ENCODE measurements at regions not wholly inside any gene's neighbourhood (a gene's known extent, or its start where the extent isn't known, plus 50 kb on each side); places are given as distances from the start of the nearest gene placed in this dataset.

- FAIRE-seq (no peak), DNase-seq (ENCODE audit: insufficient read length, low spot score) (no peak)
- no peak for TF ChIP-seq TAF1 (IDR thresholded peaks at IDR 0.05; ENCODE audit: low read depth, low read length)
- TF ChIP-seq PAX5 (IDR thresholded peaks at IDR 0.05; ENCODE audit: insufficient read depth, low read length, severe bottlenecking), result no peak
- no peak for TF ChIP-seq POLR2A (IDR thresholded peaks at IDR 0.05; ENCODE audit: low read depth, low read length)
- TF ChIP-seq SPI1 (IDR thresholded peaks at IDR 0.05; ENCODE audit: low read depth, low read length), result no peak
- no peak for TF ChIP-seq POU2F2 (IDR thresholded peaks at IDR 0.05; ENCODE audit: low read depth, low read length)
- TF ChIP-seq POLR2AphosphoS5 (IDR thresholded peaks at IDR 0.05; ENCODE audit: low read depth, low read length), result no peak
Observed at GRCh38 chr17:74117999-74118421, 85.5 kb upstream of the RPL38 start.

GRCh38 chr17:74118504-74118903 lies 85.0 kb upstream of the RPL38 start:
- FAIRE-seq (no peak), DNase-seq (ENCODE audit: insufficient read length, low spot score) (no peak)
- TF ChIP-seq TAF1 (IDR thresholded peaks at IDR 0.05; ENCODE audit: low read depth, low read length) (no peak), PAX5 (IDR thresholded peaks at IDR 0.05; ENCODE audit: insufficient read depth, low read length, severe bottlenecking) (no peak), SPI1 (IDR thresholded peaks at IDR 0.05; ENCODE audit: low read depth, low read length) (no peak), POLR2A (IDR thresholded peaks at IDR 0.05; ENCODE audit: low read depth, low read length) (no peak), POLR2AphosphoS5 (IDR thresholded peaks at IDR 0.05; ENCODE audit: low read depth, low read length) (no peak), POU2F2 (IDR thresholded peaks at IDR 0.05; ENCODE audit: low read depth, low read length) (no peak)

DNA sequence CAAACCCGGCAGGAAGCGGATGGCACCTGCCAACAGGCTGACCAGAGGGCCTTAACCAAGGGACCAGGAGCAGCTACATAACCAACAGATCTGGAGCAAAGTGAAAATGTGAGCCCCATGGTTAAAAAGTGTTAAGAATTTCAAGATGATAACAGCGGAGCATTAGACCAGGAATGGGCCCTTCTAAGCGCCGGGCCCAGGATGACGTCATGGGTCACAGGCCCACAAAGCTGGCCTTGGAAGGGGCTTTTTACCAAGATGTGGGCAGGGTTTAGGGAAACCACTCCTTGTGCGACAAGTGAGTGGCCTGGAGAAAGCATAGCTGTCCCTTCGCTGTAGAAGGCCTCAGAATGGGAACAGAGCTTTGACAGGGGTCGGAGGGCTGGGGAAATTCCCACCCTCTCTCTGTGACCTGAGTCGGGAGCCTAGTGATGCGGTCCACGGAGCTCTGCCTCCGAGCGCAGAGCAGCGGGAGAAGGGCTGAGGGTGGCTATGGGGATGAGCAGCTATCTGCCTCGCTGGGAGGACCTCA lies 84.4 kb upstream of the RPL38 start:
- TF ChIP-seq POU2F2 (IDR thresholded peaks at IDR 0.05; ENCODE audit: low read depth, low read length), result no peak
- no peak for TF ChIP-seq POLR2AphosphoS5 (IDR thresholded peaks at IDR 0.05; ENCODE audit: low read depth, low read length)
- TF ChIP-seq TAF1 (IDR thresholded peaks at IDR 0.05; ENCODE audit: low read depth, low read length), result no peak
- no peak for TF ChIP-seq POLR2A (IDR thresholded peaks at IDR 0.05; ENCODE audit: low read depth, low read length)
- no peak for TF ChIP-seq SPI1 (IDR thresholded peaks at IDR 0.05; ENCODE audit: low read depth, low read length)
- no peak for TF ChIP-seq PAX5 (IDR thresholded peaks at IDR 0.05; ENCODE audit: insufficient read depth, low read length, severe bottlenecking)
- no peak for FAIRE-seq
- DNase-seq (ENCODE audit: insufficient read length, low spot score), result no peak

DNA sequence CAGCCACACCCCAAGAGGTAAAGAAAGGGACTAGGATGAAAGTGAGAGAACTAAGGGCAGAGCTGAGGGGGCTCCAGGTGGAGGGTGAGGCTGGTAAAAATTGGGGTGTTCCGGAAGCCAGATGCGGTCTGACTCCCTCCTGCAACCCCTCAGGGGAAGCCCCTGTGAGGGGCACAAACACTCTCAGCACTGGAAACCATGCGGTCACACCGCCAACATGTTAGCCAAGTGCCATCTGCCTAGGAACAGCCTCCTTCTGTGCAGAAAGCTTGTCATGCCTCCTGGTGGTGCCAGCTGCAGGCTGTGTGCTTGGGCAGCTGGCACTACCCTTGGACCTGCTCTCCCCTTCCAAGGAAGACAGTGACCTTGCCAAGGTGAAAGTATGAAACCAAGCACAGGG lies 83.5 kb upstream of the RPL38 start:
- no peak for DNase-seq (ENCODE audit: insufficient read length, low spot score)
- TF ChIP-seq PAX5 (IDR thresholded peaks at IDR 0.05; ENCODE audit: insufficient read depth, low read length, severe bottlenecking) (no peak), POLR2AphosphoS5 (IDR thresholded peaks at IDR 0.05; ENCODE audit: low read depth, low read length) (no peak)
- no peak for FAIRE-seq

- DNase-seq (ENCODE audit: insufficient read length, low spot score) (no peak), FAIRE-seq (no peak)
- TF ChIP-seq POLR2AphosphoS5 (IDR thresholded peaks at IDR 0.05; ENCODE audit: low read depth, low read length), result no peak
- no peak for TF ChIP-seq PAX5 (IDR thresholded peaks at IDR 0.05; ENCODE audit: insufficient read depth, low read length, severe bottlenecking)
- no peak for TF ChIP-seq SPI1 (IDR thresholded peaks at IDR 0.05; ENCODE audit: low read depth, low read length)
- TF ChIP-seq POU2F2 (IDR thresholded peaks at IDR 0.05; ENCODE audit: low read depth, low read length), result no peak
- no peak for TF ChIP-seq TAF1 (IDR thresholded peaks at IDR 0.05; ENCODE audit: low read depth, low read length)
- TF ChIP-seq POLR2A (IDR thresholded peaks at IDR 0.05; ENCODE audit: low read depth, low read length), result no peak
Observed at GRCh38 chr17:74123350-74123749, 80.1 kb upstream of the RPL38 start.

DNA sequence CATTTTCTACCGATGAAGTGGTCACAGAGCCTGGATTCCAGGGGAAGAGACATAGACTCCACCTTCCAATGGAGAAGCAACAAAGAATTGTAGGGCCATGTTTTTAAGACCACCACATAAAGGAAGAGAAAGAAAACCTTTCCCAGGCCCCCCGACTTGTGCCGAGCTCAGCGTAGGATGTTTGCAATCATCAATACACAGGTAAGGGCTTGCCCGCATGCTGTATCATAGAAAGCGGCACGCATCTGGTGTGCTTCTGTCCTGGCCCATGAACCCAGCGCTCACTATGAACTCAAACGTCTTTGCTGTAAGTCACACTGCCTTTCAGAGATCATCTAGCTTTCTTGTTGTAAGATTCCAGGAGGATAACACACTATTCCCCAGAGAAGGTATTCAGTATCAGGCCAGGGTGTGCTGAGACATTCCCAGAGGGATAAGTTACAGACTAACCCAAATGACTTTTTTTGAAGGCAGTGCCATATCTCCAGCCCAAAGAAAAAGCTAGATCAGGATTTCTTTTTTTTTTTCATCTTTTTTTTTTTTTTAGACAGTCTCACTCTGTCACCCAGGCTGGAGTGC lies 79.5 kb upstream of the RPL38 start:
- FAIRE-seq, result no peak
- TF ChIP-seq POLR2A (IDR thresholded peaks at IDR 0.05; ENCODE audit: low read depth, low read length) (no peak), POLR2AphosphoS5 (IDR thresholded peaks at IDR 0.05; ENCODE audit: low read depth, low read length) (no peak), POU2F2 (IDR thresholded peaks at IDR 0.05; ENCODE audit: low read depth, low read length) (no peak), PAX5 (IDR thresholded peaks at IDR 0.05; ENCODE audit: insufficient read depth, low read length, severe bottlenecking) (no peak), TAF1 (IDR thresholded peaks at IDR 0.05; ENCODE audit: low read depth, low read length) (no peak), SPI1 (IDR thresholded peaks at IDR 0.05; ENCODE audit: low read depth, low read length) (no peak)
- DNase-seq (ENCODE audit: insufficient read length, low spot score), result no peak

- no peak for FAIRE-seq
- DNase-seq (ENCODE audit: insufficient read length, low spot score), result no peak
- TF ChIP-seq TAF1 (IDR thresholded peaks at IDR 0.05; ENCODE audit: low read depth, low read length) (no peak), POU2F2 (IDR thresholded peaks at IDR 0.05; ENCODE audit: low read depth, low read length) (no peak), POLR2A (IDR thresholded peaks at IDR 0.05; ENCODE audit: low read depth, low read length) (no peak), POLR2AphosphoS5 (IDR thresholded peaks at IDR 0.05; ENCODE audit: low read depth, low read length) (no peak), PAX5 (IDR thresholded peaks at IDR 0.05; ENCODE audit: insufficient read depth, low read length, severe bottlenecking) (no peak)
Observed at GRCh38 chr17:74125156-74125555, 78.3 kb upstream of the RPL38 start.

DNA sequence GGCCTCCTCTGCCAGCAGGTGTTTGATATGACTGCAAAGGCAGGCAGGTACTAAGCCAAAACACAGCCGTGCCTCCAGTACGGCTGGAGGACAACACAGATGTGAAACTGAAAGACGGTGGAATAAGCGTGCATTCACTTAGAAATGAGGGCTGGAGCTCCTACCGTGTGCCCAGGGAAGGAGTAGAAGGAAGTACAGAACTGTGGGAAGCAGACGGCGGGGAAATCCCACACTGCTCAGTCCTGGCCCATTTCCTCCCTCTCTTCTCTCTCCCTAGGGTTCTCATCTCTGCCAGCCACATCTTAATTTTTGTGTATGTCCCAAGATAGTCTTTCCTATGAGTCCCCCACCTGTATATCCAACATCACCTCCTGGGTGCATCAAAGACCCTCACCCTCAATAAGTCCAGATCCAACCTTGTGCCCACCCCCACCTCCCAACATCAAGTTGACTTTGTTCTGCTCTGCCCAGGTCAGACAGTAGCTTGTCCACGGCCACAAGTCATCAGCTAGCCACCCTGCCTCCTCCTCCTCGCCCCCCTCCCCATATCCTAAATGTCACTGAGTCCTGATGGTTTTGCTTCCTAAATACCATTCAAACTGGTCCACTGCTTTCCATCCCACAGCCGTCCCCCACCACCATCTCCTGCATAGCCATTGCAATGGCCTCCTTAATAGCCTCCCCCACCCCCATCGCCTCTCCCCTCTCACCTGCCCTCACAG lies 77.1 kb upstream of the RPL38 start:
- FAIRE-seq (no peak), DNase-seq (ENCODE audit: insufficient read length, low spot score) (no peak)
- TF ChIP-seq POLR2A (IDR thresholded peaks at IDR 0.05; ENCODE audit: low read depth, low read length) (no peak), TAF1 (IDR thresholded peaks at IDR 0.05; ENCODE audit: low read depth, low read length) (no peak), POLR2AphosphoS5 (IDR thresholded peaks at IDR 0.05; ENCODE audit: low read depth, low read length) (no peak), PAX5 (IDR thresholded peaks at IDR 0.05; ENCODE audit: insufficient read depth, low read length, severe bottlenecking) (no peak), SPI1 (IDR thresholded peaks at IDR 0.05; ENCODE audit: low read depth, low read length) (no peak), POU2F2 (IDR thresholded peaks at IDR 0.05; ENCODE audit: low read depth, low read length) (no peak)

GRCh38 chr17:74126959-74127358 lies 76.5 kb upstream of the RPL38 start:
- FAIRE-seq, result no peak
- TF ChIP-seq POLR2AphosphoS5 (IDR thresholded peaks at IDR 0.05; ENCODE audit: low read depth, low read length), result no peak
- TF ChIP-seq PAX5 (IDR thresholded peaks at IDR 0.05; ENCODE audit: insufficient read depth, low read length, severe bottlenecking), result no peak
- no peak for TF ChIP-seq POU2F2 (IDR thresholded peaks at IDR 0.05; ENCODE audit: low read depth, low read length)
- no peak for TF ChIP-seq POLR2A (IDR thresholded peaks at IDR 0.05; ENCODE audit: low read depth, low read length)
- TF ChIP-seq TAF1 (IDR thresholded peaks at IDR 0.05; ENCODE audit: low read depth, low read length), result no peak
- TF ChIP-seq SPI1 (IDR thresholded peaks at IDR 0.05; ENCODE audit: low read depth, low read length), result no peak
- DNase-seq (ENCODE audit: insufficient read length, low spot score), result no peak

Measured in GM12891 (cell line).